ENCODE measurements at regions not wholly inside any gene's neighbourhood (a gene's known extent, or its start where the extent isn't known, plus 50 kb on each side); places are given as distances from the start of the nearest gene placed in this dataset.

- no peaks in the 10 kb centered on the region for H3K36me3 ChIP-seq (replicated peaks in 1 of 2; ENCODE audit: insufficient read depth in 1 of 2, low read depth in 2 of 2)
- TF ChIP-seq POLR2A (IDR thresholded peaks at IDR 0.05): no peak
- TF ChIP-seq, protein P1, sequence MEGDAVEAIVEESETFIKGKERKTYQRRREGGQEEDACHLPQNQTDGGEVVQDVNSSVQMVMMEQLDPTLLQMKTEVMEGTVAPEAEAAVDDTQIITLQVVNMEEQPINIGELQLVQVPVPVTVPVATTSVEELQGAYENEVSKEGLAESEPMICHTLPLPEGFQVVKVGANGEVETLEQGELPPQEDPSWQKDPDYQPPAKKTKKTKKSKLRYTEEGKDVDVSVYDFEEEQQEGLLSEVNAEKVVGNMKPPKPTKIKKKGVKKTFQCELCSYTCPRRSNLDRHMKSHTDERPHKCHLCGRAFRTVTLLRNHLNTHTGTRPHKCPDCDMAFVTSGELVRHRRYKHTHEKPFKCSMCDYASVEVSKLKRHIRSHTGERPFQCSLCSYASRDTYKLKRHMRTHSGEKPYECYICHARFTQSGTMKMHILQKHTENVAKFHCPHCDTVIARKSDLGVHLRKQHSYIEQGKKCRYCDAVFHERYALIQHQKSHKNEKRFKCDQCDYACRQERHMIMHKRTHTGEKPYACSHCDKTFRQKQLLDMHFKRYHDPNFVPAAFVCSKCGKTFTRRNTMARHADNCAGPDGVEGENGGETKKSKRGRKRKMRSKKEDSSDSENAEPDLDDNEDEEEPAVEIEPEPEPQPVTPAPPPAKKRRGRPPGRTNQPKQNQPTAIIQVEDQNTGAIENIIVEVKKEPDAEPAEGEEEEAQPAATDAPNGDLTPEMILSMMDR (IDR thresholded peaks at IDR 0.05): no peak
- intact Hi-C loops (cut with DNase I): no loop called here
- 68 to 70% methylated on average over 7 of the region's 7 CpGs for WGBS, 2 donors
- no peak for ATAC-seq
- no peaks in the 10 kb centered on the region for H3K27me3 ChIP-seq
- no peak overlapping the region for H3K4me3 ChIP-seq
- H3K4me1 ChIP-seq: peaks cover 14% of the 10 kb centered on the region
- no peak overlapping the region for H3K27ac ChIP-seq
- no peaks in the 10 kb centered on the region for H3K9me3 ChIP-seq
- no peak for DNase-seq
These were observed 303.1 kb downstream of the FZD1 start for GRCh38 chr7:91567081-91568012.

- intact Hi-C loops (cut with DNase I): no loop called here
- Histone ChIP-seq H3K4me1 (peaks cover 14% of the 10 kb centered on the region), H3K36me3 (replicated peaks in 1 of 2; ENCODE audit: insufficient read depth in 1 of 2, low read depth in 2 of 2) (no peaks in the 10 kb centered on the region), H3K4me3 (no peak overlapping the region), H3K27ac (no peak overlapping the region), H3K27me3 (no peaks in the 10 kb centered on the region), H3K9me3 (no peaks in the 10 kb centered on the region)
- ATAC-seq (no peak), DNase-seq (no peak)
- WGBS, 2 donors: 95% methylated on average over 1 of the region's 1 CpG
- TF ChIP-seq, protein P1 (IDR thresholded peaks at IDR 0.05): no peak
- TF ChIP-seq POLR2A (IDR thresholded peaks at IDR 0.05): no peak
These were observed 303.9 kb downstream of the FZD1 start for GRCh38 chr7:91568138-91568537.

DNA sequence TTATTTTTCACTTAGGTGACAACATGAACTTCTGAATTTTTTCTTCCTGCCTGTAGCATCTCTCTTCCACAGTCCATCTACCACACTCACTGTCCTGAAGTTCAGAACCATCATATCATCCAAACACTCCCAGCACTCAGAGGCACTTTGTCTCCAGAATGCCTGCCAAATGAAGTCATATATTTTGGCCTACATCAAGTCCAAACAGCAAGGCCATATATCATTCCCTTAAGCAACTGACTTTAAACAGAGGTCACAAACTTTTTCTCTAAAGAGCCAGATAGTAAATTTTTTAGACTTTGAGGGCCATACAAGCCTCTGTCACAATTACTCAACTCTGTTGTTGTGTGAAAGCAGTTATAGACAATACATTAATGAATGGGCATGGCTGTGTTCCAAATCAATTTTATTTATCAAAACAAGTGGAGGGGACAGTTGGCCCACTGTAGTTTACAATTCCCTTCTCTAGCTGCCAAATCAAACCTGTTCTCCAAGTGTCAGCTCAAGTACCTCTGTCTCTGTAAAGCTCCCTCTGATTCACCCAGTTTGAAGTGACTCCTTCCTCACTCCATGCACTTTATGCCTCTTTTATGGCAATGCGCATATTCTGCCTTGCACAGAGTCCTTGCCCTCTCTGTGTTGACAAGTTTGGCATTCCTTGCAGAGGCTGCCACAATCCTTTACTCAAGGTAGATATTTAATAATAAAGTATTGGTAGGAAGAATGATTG, 305.7 kb downstream of the FZD1 start:
- Histone ChIP-seq H3K36me3 (replicated peaks in 1 of 2; ENCODE audit: insufficient read depth in 1 of 2, low read depth in 2 of 2) (no peaks in the 10 kb centered on the region), H3K4me1 (peaks cover 14% of the 10 kb centered on the region), H3K4me3 (no peak overlapping the region), H3K9me3 (no peaks in the 10 kb centered on the region), H3K27me3 (no peaks in the 10 kb centered on the region), H3K27ac (no peak overlapping the region)
- ATAC-seq: no peak
- intact Hi-C loops (cut with DNase I): no loop called here
- 72 to 87% methylated on average over 1 of the region's 1 CpG for WGBS, 2 donors
- DNase-seq: no peak
- TF ChIP-seq, protein P1 (IDR thresholded peaks at IDR 0.05): no peak
- no peak for TF ChIP-seq POLR2A (IDR thresholded peaks at IDR 0.05)

DNA sequence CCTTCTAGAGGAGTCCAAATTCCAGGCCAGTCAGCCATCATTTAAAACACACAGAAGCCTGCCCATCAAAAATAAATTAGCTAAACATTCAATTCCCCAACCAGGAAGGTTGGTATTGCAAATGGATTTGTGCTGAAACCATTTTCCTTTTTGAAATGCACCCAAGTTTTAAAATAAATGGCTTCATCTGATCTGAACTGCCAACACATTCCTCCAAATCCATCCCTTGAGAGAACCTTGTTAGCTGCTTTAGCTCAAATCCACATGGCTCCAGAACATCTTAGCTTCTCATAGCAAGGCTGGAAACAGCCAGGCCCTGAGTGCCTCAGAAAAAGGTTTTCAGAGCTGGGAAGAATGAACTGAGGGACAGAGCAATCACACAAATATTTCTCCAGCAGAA, 306.3 kb downstream of the FZD1 start:
- Histone ChIP-seq H3K36me3 (replicated peaks in 1 of 2; ENCODE audit: insufficient read depth in 1 of 2, low read depth in 2 of 2) (no peaks in the 10 kb centered on the region), H3K27ac (no peak overlapping the region), H3K4me1 (peaks cover 10% of the 10 kb centered on the region), H3K9me3 (no peaks in the 10 kb centered on the region), H3K4me3 (no peak overlapping the region), H3K27me3 (no peaks in the 10 kb centered on the region)
- TF ChIP-seq POLR2A (IDR thresholded peaks at IDR 0.05): no peak
- TF ChIP-seq, protein P1 (IDR thresholded peaks at IDR 0.05): no peak
- no peak for ATAC-seq
- no peak for DNase-seq
- intact Hi-C loops (cut with DNase I): no loop called here
